ENCODE measurements at regions not wholly inside any gene's neighbourhood (a gene's known extent, or its start where the extent isn't known, plus 50 kb on each side); places are given as distances from the start of the nearest gene placed in this dataset.

- H3K4me3 ChIP-seq (ENCODE audit: severe bottlenecking) = no peak overlapping the region
- ATAC-seq (ENCODE audit: low read depth) (no peak), DNase-seq (ENCODE audit: low spot score) (no peak)
- H3K27ac ChIP-seq (ENCODE audit: poor library complexity, severe bottlenecking) = no peak overlapping the region
- no peak for TF ChIP-seq CTCF (IDR thresholded peaks at IDR 0.05; ENCODE audit: poor library complexity, severe bottlenecking)
- no peaks in the 10 kb centered on the region for H3K4me1 ChIP-seq (ENCODE audit: insufficient read depth, poor library complexity, severe bottlenecking)
- H3K36me3 ChIP-seq (ENCODE audit: low read depth) = no peaks in the 10 kb centered on the region
- H3K27me3 ChIP-seq (ENCODE audit: insufficient read depth, poor library complexity, severe bottlenecking) = no peaks in the 10 kb centered on the region
- no peaks in the 10 kb centered on the region for H3K9me3 ChIP-seq (ENCODE audit: severe bottlenecking)
These were observed 68.7 kb upstream of the GPM6B start for GRCh38 chrX:13885591-13885990.

GRCh38 chrX:13876652-13877051, 59.8 kb upstream of the GPM6B start:
- no peak overlapping the region for H3K27ac ChIP-seq (ENCODE audit: poor library complexity, severe bottlenecking)
- no peak; the same call in 2 of the 3 replicates for ATAC-seq (ENCODE audit: low read depth)
- H3K4me3 ChIP-seq (ENCODE audit: severe bottlenecking) = no peak overlapping the region
- no peaks in the 10 kb centered on the region for H3K27me3 ChIP-seq (ENCODE audit: insufficient read depth, poor library complexity, severe bottlenecking)
- H3K9me3 ChIP-seq (ENCODE audit: severe bottlenecking) = no peaks in the 10 kb centered on the region
- TF ChIP-seq CTCF (IDR thresholded peaks at IDR 0.05; ENCODE audit: poor library complexity, severe bottlenecking) = no peak
- no peak for DNase-seq (ENCODE audit: low spot score)
- H3K4me1 ChIP-seq (ENCODE audit: insufficient read depth, poor library complexity, severe bottlenecking) = no peaks in the 10 kb centered on the region
- H3K36me3 ChIP-seq (ENCODE audit: low read depth) = no peaks in the 10 kb centered on the region

GRCh38 chrX:13875572-13875971, 58.7 kb upstream of the GPM6B start:
- DNase-seq (ENCODE audit: low spot score) (no peak), ATAC-seq (ENCODE audit: low read depth) (no peak)
- Histone ChIP-seq H3K36me3 (ENCODE audit: low read depth) (no peaks in the 10 kb centered on the region), H3K27me3 (ENCODE audit: insufficient read depth, poor library complexity, severe bottlenecking) (no peaks in the 10 kb centered on the region), H3K27ac (ENCODE audit: poor library complexity, severe bottlenecking) (no peak overlapping the region), H3K4me1 (ENCODE audit: insufficient read depth, poor library complexity, severe bottlenecking) (no peaks in the 10 kb centered on the region), H3K9me3 (ENCODE audit: severe bottlenecking) (no peaks in the 10 kb centered on the region), H3K4me3 (ENCODE audit: severe bottlenecking) (no peak overlapping the region)
- TF ChIP-seq CTCF (IDR thresholded peaks at IDR 0.05; ENCODE audit: poor library complexity, severe bottlenecking) = no peak

- Histone ChIP-seq H3K27me3 (ENCODE audit: insufficient read depth, poor library complexity, severe bottlenecking) (no peaks in the 10 kb centered on the region), H3K4me3 (ENCODE audit: severe bottlenecking) (no peak overlapping the region), H3K4me1 (ENCODE audit: insufficient read depth, poor library complexity, severe bottlenecking) (no peaks in the 10 kb centered on the region), H3K27ac (ENCODE audit: poor library complexity, severe bottlenecking) (no peak overlapping the region), H3K36me3 (ENCODE audit: low read depth) (no peaks in the 10 kb centered on the region), H3K9me3 (ENCODE audit: severe bottlenecking) (no peaks in the 10 kb centered on the region)
- peak; percentile 41; the same call in 2 of the 3 replicates for ATAC-seq (ENCODE audit: low read depth)
- no peak for DNase-seq (ENCODE audit: low spot score)
- TF ChIP-seq CTCF (IDR thresholded peaks at IDR 0.05; ENCODE audit: poor library complexity, severe bottlenecking) = no peak
These were observed 51.7 kb upstream of the GPM6B start for GRCh38 chrX:13868591-13868990.
